DND-41 (cell line): ENCODE measurements at regions not wholly inside any gene's neighbourhood (a gene's known extent, or its start where the extent isn't known, plus 50 kb on each side); places are given as distances from the start of the nearest gene placed in this dataset.

Experiments
- ATAC-seq: fragments of 200-7000 bp; cut with Tn5 transposase; 3 replicates; pipeline ENCODE4 v1.9.1; 2021; ENCODE audit warnings: low read depth; ENCODE audit not compliant: insufficient read depth
- DNase-seq: peaks from one replicate; pipeline ENCODE4 v3.0.0-alpha.2; 2020
- H2AFZ ChIP-seq: 2 replicates; pipeline ENCODE4 v1.6.0; 2012; ENCODE audit warnings: low read depth, low read length
- H3K27ac ChIP-seq: 2 replicates; pipeline ENCODE4 v1.5.1; 2012; ENCODE audit warnings: low read length, inconsistent platforms
- H3K27me3 ChIP-seq: fragments of 200-600 bp; sonication (generic); 2 replicates; pipeline ENCODE4 v1.6.0; 2012; ENCODE audit warnings: low read length, mild to moderate bottlenecking, inconsistent platforms; ENCODE audit not compliant: insufficient read depth, poor library complexity
- H3K36me3 ChIP-seq: 2 replicates; pipeline ENCODE4 v1.5.1; 2012; ENCODE audit warnings: low read length, inconsistent platforms; ENCODE audit not compliant: insufficient read depth
- H3K4me1 ChIP-seq: 2 replicates; pipeline ENCODE4 v1.5.1; 2012; ENCODE audit warnings: mild to moderate bottlenecking, low read length; ENCODE audit not compliant: insufficient read depth
- H3K4me2 ChIP-seq: 2 replicates; pipeline ENCODE4 v1.6.0; 2012; ENCODE audit warnings: mild to moderate bottlenecking, moderate library complexity, low read length, inconsistent platforms; ENCODE audit not compliant: insufficient read depth
- H3K4me3 ChIP-seq, 2 experiments: fragments of 200-600 bp in 1 of 2; shearing (Covaris generic) in 1 of 2; 2 replicates each; pipeline ENCODE4 v1.5.1; 2012 to 2016; ENCODE audit warnings: inconsistent platforms in 2 of 2, low read length in 2 of 2, mild to moderate bottlenecking in 2 of 2, low read depth in 1 of 2, moderate library complexity in 1 of 2
- H3K79me2 ChIP-seq: 2 replicates; pipeline ENCODE4 v1.6.0; 2012; ENCODE audit warnings: low read length, inconsistent platforms; ENCODE audit not compliant: insufficient read depth
- H3K9ac ChIP-seq: 2 replicates; pipeline ENCODE4 v1.6.0; 2012; ENCODE audit warnings: low read depth, mild to moderate bottlenecking, inconsistent platforms, low read length, moderate library complexity
- H3K9me3 ChIP-seq: 2 replicates; pipeline ENCODE4 v1.5.1; 2012; ENCODE audit warnings: low read length, moderate library complexity, mild to moderate bottlenecking, inconsistent platforms; ENCODE audit not compliant: insufficient read depth, severe bottlenecking
- H4K20me1 ChIP-seq: 2 replicates; pipeline ENCODE4 v1.6.0; 2012; ENCODE audit warnings: low read length; ENCODE audit not compliant: insufficient read depth
- CTCF ChIP-seq: IDR thresholded peaks from 2 replicates; pipeline ENCODE4 v1.5.1; 2012; ENCODE audit warnings: borderline replicate concordance, low read length, moderate library complexity, mild to moderate bottlenecking; ENCODE audit not compliant: poor library complexity, severe bottlenecking; ENCODE audit errors: extremely low read depth
- EZH2 ChIP-seq: IDR thresholded peaks from 3 replicates; pipeline ENCODE4 v1.6.1; 2012; ENCODE audit warnings: borderline replicate concordance, low read depth, mild to moderate bottlenecking, moderate library complexity, low read length, inconsistent platforms; ENCODE audit not compliant: severe bottlenecking

- Histone ChIP-seq H3K27ac (no peak overlapping the region), H3K4me2 (no peak overlapping the region), H2AFZ (no peak overlapping the region), H3K9me3 (peaks cover 4% of the 10 kb centered on the region), H3K36me3 (no peaks in the 10 kb centered on the region), H3K79me2 (no peaks in the 10 kb centered on the region), H3K4me1 (no peaks in the 10 kb centered on the region), H3K27me3 (no peaks in the 10 kb centered on the region), H3K4me3 (no peak overlapping the region), H4K20me1 (no peaks in the 10 kb centered on the region), H3K9ac (no peak overlapping the region)
- ATAC-seq (no peak; the same call in 2 of the 3 replicates), DNase-seq (no peak)
- TF ChIP-seq CTCF (no peak), EZH2 (no peak)
These were observed 214.1 kb downstream of the DUSP6 start for GRCh38 chr12:89138048-89138852.

GRCh38 chr12:89135976-89136634, 216.2 kb downstream of the DUSP6 start:
- DNase-seq (no peak), ATAC-seq (no peak)
- Histone ChIP-seq H3K4me2 (no peak overlapping the region), H3K27ac (no peak overlapping the region), H3K9me3 (peaks cover 4% of the 10 kb centered on the region), H3K79me2 (no peaks in the 10 kb centered on the region), H3K4me1 (no peaks in the 10 kb centered on the region), H3K4me3 (no peak overlapping the region), H4K20me1 (no peaks in the 10 kb centered on the region), H2AFZ (no peak overlapping the region), H3K36me3 (no peaks in the 10 kb centered on the region), H3K27me3 (no peaks in the 10 kb centered on the region), H3K9ac (no peak overlapping the region)
- no peak for TF ChIP-seq CTCF
- no peak for TF ChIP-seq EZH2

- H3K27me3 ChIP-seq: no peaks in the 10 kb centered on the region
- H3K4me2 ChIP-seq: no peak overlapping the region
- no peak overlapping the region for H3K27ac ChIP-seq
- H2AFZ ChIP-seq: no peak overlapping the region
- no peak overlapping the region for H3K9ac ChIP-seq
- no peaks in the 10 kb centered on the region for H3K36me3 ChIP-seq
- H3K4me3 ChIP-seq: no peak overlapping the region
- no peak for DNase-seq
- no peak for ATAC-seq
- peaks cover 4% of the 10 kb centered on the region for H3K4me1 ChIP-seq
- H3K79me2 ChIP-seq: no peaks in the 10 kb centered on the region
- H4K20me1 ChIP-seq: no peaks in the 10 kb centered on the region
- no peaks in the 10 kb centered on the region for H3K9me3 ChIP-seq
- TF ChIP-seq CTCF (no peak), EZH2 (no peak)
These were observed 218.0 kb downstream of the DUSP6 start for GRCh38 chr12:89134213-89134770.
